CD4-positive, alpha-beta memory T cell (primary cell): ENCODE measurements at regions not wholly inside any gene's neighbourhood (a gene's known extent, or its start where the extent isn't known, plus 50 kb on each side); places are given as distances from the start of the nearest gene placed in this dataset.

Experiments
- CTCF ChIA-PET: fragments of 350-600 bp; sonication (Branson Sonifier 250); formaldehyde crosslinking; loops from one replicate; lab custom pipeline; 2021; ENCODE audit warnings: inconsistent platforms; ENCODE audit not compliant: partially characterized antibody; lab: Charles Lee
- POLR2A ChIA-PET: fragments of 350-600 bp; sonication (Branson Sonifier 250); formaldehyde crosslinking; loops from one replicate; lab custom pipeline; 2021; ENCODE audit not compliant: partially characterized antibody; lab: Charles Lee
- DNase-seq, 5 donors: peaks; one replicate each; pipeline versions ENCODE4 v3.0.0 to v3.0.0-alpha.2; 2020 to 2022; ENCODE audit warnings: mixed read lengths in 1 of 5
- H3K27ac ChIP-seq: one replicate; pipeline ENCODE4 v1.7.0; 2013; ENCODE audit warnings: low read depth, low read length
- H3K27me3 ChIP-seq: 2 replicates; pipeline ENCODE4 v1.7.0; 2013; ENCODE audit warnings: mild to moderate bottlenecking, low read length, moderate library complexity; ENCODE audit not compliant: insufficient read depth
- H3K36me3 ChIP-seq: 2 replicates; pipeline ENCODE4 v1.7.0; 2013; ENCODE audit warnings: mild to moderate bottlenecking, low read length, moderate library complexity; ENCODE audit not compliant: insufficient read depth
- H3K4me1 ChIP-seq: 2 replicates; pipeline ENCODE4 v1.7.0; 2013; ENCODE audit warnings: mild to moderate bottlenecking, low read length, moderate library complexity; ENCODE audit not compliant: insufficient read depth
- H3K4me3 ChIP-seq, 2 donors: one replicate each; pipeline ENCODE4 v1.7.0; 2013; ENCODE audit warnings: low read length in 2 of 2, mild to moderate bottlenecking in 1 of 2
- H3K9me3 ChIP-seq, 2 donors: one replicate each; pipeline ENCODE4 v1.7.0; 2013; ENCODE audit warnings: low read length in 2 of 2, control low read depth in 1 of 2; ENCODE audit not compliant: control insufficient read depth in 1 of 2
- H3K27ac Mint-ChIP-seq, 7 donors: one replicate each; pipeline ENCODE4 v1.8.0; 2020 to 2021; ENCODE audit warnings: mixed read lengths in 7 of 7, mild to moderate bottlenecking in 6 of 7, inconsistent platforms in 3 of 7, moderate library complexity in 3 of 7
- H3K27me3 Mint-ChIP-seq, 2 donors: one replicate each; pipeline ENCODE4 v1.8.0; 2020 to 2021; ENCODE audit warnings: mixed read lengths in 2 of 2
- H3K36me3 Mint-ChIP-seq, 2 donors: one replicate each; pipeline ENCODE4 v1.8.0; 2020 to 2021; ENCODE audit warnings: mixed read lengths in 2 of 2, inconsistent platforms in 1 of 2, mild to moderate bottlenecking in 1 of 2
- H3K4me1 Mint-ChIP-seq, 4 donors: one replicate each; pipeline ENCODE4 v1.8.0; 2020 to 2021; ENCODE audit warnings: mixed read lengths in 4 of 4, mild to moderate bottlenecking in 1 of 4
- H3K4me3 Mint-ChIP-seq, 8 donors: one replicate each; pipeline ENCODE4 v1.8.0; 2020 to 2021; ENCODE audit warnings: mixed read lengths in 8 of 8, mild to moderate bottlenecking in 7 of 8, moderate library complexity in 6 of 8, inconsistent platforms in 3 of 8
- H3K9me3 Mint-ChIP-seq, 8 donors: one replicate each; pipeline ENCODE4 v1.8.0; 2020 to 2021; ENCODE audit warnings: mixed read lengths in 8 of 8, mild to moderate bottlenecking in 5 of 8, inconsistent platforms in 3 of 8, moderate library complexity in 1 of 8
- intact Hi-C: fragments of 100-400 bp; cut with micrococcal nuclease; formaldehyde crosslinking; loops from one replicate; pipeline ENCODE4 v1.15.1; 2023

DNA sequence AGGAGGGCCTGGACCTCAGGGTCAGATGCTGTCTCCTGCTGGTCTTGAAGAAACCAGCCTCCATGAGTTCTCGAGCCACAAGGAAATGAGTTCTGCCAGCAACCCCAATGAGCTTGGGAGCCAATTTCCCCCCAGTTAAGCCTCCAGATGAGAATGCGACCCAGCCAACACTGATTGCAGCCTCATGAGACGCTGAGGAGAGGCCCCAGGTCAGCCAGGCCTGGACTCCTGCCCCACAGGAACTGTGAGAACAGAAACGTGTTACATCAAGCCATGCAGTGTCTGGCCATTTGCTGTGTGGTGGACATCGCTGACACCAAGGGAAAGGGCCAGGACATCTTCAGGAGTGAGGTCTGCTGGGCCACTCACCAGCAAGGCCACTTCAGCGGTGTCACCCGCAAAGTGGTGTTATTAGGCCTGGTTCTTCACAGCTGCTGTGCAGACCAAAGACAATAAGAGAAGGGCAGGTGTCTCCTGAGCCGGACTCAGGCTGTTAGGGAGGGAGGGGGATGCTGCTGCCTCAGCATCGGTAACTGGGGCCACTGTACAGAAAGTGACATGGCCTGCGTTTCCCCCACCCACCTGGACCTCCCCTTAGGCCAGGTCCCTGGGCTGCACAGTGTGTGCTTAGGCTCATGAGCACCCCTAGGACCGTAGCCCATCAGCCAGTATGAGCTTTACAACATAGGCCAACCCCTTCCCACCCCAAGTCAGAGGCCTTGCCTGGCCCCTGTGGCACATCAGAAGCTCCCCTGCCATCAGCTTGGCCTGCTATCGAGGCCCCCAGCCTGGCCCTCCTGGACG lies 272.4 kb upstream of the RTL1 start:
- intact Hi-C loops, result no loop called here
- Histone ChIP-seq H3K36me3 (no peaks in the 10 kb centered on the region), H3K27me3 (no peaks in the 10 kb centered on the region), H3K9me3 (no peaks in the 10 kb centered on the region), H3K4me1 (no peaks in the 10 kb centered on the region), H3K4me3 (no peak overlapping the region), H3K27ac (no peak overlapping the region)
- Mint-ChIP-seq H3K4me3 (no peak overlapping the region), H3K9me3 (peaks cover 0 to 4% (median 0%) of the 10 kb centered on the region in 8 donors), H3K27ac (no peak overlapping the region), H3K4me1 (peaks cover 0 to 1% (median 0%) of the 10 kb centered on the region in 4 donors), H3K36me3 (no peaks in the 10 kb centered on the region), H3K27me3 (peaks cover 1 to 3% of the 10 kb centered on the region in 2 donors)
- POLR2A ChIA-PET, result no interaction called here
- DNase-seq, result no peak
- CTCF ChIA-PET, result no interaction called here

DNA sequence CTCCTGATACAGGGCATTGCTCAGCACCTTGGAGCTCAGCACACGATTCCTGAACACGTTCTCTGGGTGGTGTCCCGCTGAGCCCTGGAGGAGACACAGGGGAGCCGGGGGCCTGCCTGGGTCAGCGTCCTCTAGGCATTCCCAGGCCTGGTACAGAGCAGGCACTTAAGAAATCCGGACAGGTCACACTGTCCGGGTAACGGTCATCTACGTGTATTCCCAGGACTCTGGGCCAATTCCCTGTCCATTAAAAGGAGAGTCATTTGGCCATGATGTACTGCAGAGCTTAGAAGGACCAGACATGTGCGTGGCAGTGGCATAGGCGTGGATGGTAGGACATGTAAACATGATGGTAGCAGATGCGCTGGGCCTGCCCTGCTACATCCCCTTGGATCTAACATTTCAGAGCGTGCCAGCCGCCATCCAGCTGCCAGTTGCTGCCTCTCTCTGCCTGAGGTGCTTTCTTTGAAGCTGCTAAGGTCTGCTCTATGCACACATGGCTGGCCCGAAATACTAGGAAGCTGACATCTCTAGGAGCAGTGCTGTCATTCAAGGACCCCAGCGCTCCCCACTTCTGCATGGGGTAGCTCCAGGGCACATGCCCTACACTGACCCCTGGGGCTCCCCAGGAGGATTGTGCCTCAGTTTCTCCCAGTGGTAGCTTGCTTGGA lies 273.1 kb upstream of the RTL1 start:
- H3K36me3 ChIP-seq, result no peaks in the 10 kb centered on the region
- no peak overlapping the region for H3K27ac Mint-ChIP-seq
- CTCF ChIA-PET, result no interaction called here
- H3K4me1 Mint-ChIP-seq, result peaks cover 0 to 1% (median 0%) of the 10 kb centered on the region in 4 donors
- no peak overlapping the region for H3K27ac ChIP-seq
- DNase-seq, result no peak
- POLR2A ChIA-PET, result no interaction called here
- no peaks in the 10 kb centered on the region for H3K36me3 Mint-ChIP-seq
- no peaks in the 10 kb centered on the region for H3K4me1 ChIP-seq
- no peaks in the 10 kb centered on the region for H3K27me3 ChIP-seq
- peaks cover 0 to 5% (median 0%) of the 10 kb centered on the region in 8 donors for H3K9me3 Mint-ChIP-seq
- intact Hi-C loops, result no loop called here
- no peak overlapping the region for H3K4me3 ChIP-seq
- H3K9me3 ChIP-seq, result no peaks in the 10 kb centered on the region
- no peak overlapping the region for H3K4me3 Mint-ChIP-seq
- no peaks in the 10 kb centered on the region for H3K27me3 Mint-ChIP-seq

- Histone ChIP-seq H3K27ac (no peak overlapping the region), H3K36me3 (no peaks in the 10 kb centered on the region), H3K4me1 (no peaks in the 10 kb centered on the region), H3K27me3 (no peaks in the 10 kb centered on the region), H3K9me3 (no peaks in the 10 kb centered on the region), H3K4me3 (no peak overlapping the region)
- H3K4me3 Mint-ChIP-seq, result no peak overlapping the region
- no peaks in the 10 kb centered on the region for H3K27me3 Mint-ChIP-seq
- H3K36me3 Mint-ChIP-seq, result no peaks in the 10 kb centered on the region
- peaks cover 0 to 4% (median 0%) of the 10 kb centered on the region in 8 donors for H3K9me3 Mint-ChIP-seq
- no peak for DNase-seq
- no peak overlapping the region for H3K27ac Mint-ChIP-seq
- ChIA-PET CTCF (interaction anchor here (0.6 kb wide), 1 partner anchor 246 kb away, joined by 3 read pairs; no protein-coding TSS in a partner anchor), POLR2A (no interaction called here)
- peaks cover 0 to 1% (median 0%) of the 10 kb centered on the region in 4 donors for H3K4me1 Mint-ChIP-seq
- intact Hi-C loops, result no loop called here
Observed at GRCh38 chr14:101177301-101177971, 273.9 kb upstream of the RTL1 start.

GRCh38 chr14:101178184-101179072 lies 274.9 kb upstream of the RTL1 start:
- Histone ChIP-seq H3K36me3 (no peaks in the 10 kb centered on the region), H3K4me1 (no peaks in the 10 kb centered on the region), H3K9me3 (no peaks in the 10 kb centered on the region), H3K4me3 (no peak overlapping the region), H3K27ac (no peak overlapping the region), H3K27me3 (no peaks in the 10 kb centered on the region)
- Mint-ChIP-seq H3K4me3 (no peak overlapping the region), H3K27ac (no peak overlapping the region), H3K36me3 (no peaks in the 10 kb centered on the region), H3K4me1 (no peaks in the 10 kb centered on the region), H3K9me3 (peaks cover 0 to 4% (median 0%) of the 10 kb centered on the region in 8 donors), H3K27me3 (no peaks in the 10 kb centered on the region)
- CTCF ChIA-PET, result interaction anchor here (0.6 kb wide), 1 partner anchor 247 kb away, joined by 3 read pairs; no protein-coding TSS in a partner anchor
- no peak for DNase-seq
- intact Hi-C loops, result no loop called here
- POLR2A ChIA-PET, result no interaction called here

DNA sequence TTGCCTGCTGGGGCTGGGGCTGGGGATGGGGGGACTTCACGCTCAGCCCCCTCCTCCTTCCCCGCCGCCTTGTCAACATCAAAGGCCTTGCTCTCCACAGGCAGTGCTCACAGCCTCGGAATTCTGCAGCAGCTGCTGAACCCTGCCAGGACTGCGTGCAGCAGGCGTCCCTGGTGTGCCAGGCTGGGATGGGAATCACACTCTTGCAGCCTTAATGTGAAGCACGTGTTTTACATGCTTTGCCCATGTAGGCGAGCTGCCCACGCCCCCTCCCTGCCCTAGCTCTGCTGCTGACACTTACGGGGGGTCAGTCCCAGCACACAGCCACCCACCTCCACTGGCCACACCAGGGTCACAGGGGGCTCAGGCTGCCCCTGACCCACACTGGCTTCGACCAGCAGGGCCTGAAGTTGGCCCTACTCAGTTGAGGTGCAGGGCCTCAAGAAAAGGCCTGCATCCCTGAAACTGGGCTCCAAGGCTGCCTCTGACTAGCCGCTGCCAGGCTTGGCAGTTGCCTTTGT lies 276.2 kb upstream of the RTL1 start:
- H3K36me3 ChIP-seq, result no peaks in the 10 kb centered on the region
- no peak overlapping the region for H3K27ac ChIP-seq
- ChIA-PET POLR2A (no interaction called here), CTCF (no interaction called here)
- H3K36me3 Mint-ChIP-seq, result no peaks in the 10 kb centered on the region
- no peak overlapping the region for H3K27ac Mint-ChIP-seq
- H3K4me3 Mint-ChIP-seq, result no peak overlapping the region
- H3K27me3 Mint-ChIP-seq, result no peaks in the 10 kb centered on the region
- peaks cover 0 to 2% (median 0%) of the 10 kb centered on the region in 8 donors for H3K9me3 Mint-ChIP-seq
- intact Hi-C loops, result no loop called here
- no peaks in the 10 kb centered on the region for H3K27me3 ChIP-seq
- H3K4me3 ChIP-seq, result no peak overlapping the region
- H3K4me1 Mint-ChIP-seq, result no peaks in the 10 kb centered on the region
- H3K9me3 ChIP-seq, result no peaks in the 10 kb centered on the region
- no peak for DNase-seq
- no peaks in the 10 kb centered on the region for H3K4me1 ChIP-seq

- intact Hi-C loops, result no loop called here
- POLR2A ChIA-PET, result no interaction called here
Observed at GRCh38 chr14:101181446-101182313, 278.2 kb upstream of the RTL1 start.

More at GRCh38 chr14:101181446-101182313, 278.2 kb upstream of the RTL1 start:
- DNase-seq, result no peak
- H3K4me1 ChIP-seq, result no peaks in the 10 kb centered on the region
- no peak overlapping the region for H3K27ac ChIP-seq
- CTCF ChIA-PET, result no interaction called here
- H3K4me1 Mint-ChIP-seq, result no peaks in the 10 kb centered on the region
- peaks cover 0 to 3% of the 10 kb centered on the region in 2 donors for H3K27me3 Mint-ChIP-seq
- H3K27me3 ChIP-seq, result no peaks in the 10 kb centered on the region
- peak overlapping the region in 1 of 7 donors; percentile 73 for H3K27ac Mint-ChIP-seq
- H3K4me3 Mint-ChIP-seq, result no peak overlapping the region
- no peaks in the 10 kb centered on the region for H3K36me3 ChIP-seq
- H3K4me3 ChIP-seq, result no peak overlapping the region
- no peaks in the 10 kb centered on the region for H3K36me3 Mint-ChIP-seq
- no peaks in the 10 kb centered on the region for H3K9me3 ChIP-seq
- peaks cover 0 to 2% (median 0%) of the 10 kb centered on the region in 8 donors for H3K9me3 Mint-ChIP-seq
